IMR-90 (cell line): ENCODE measurements at regions not wholly inside any gene's neighbourhood (a gene's known extent, or its start where the extent isn't known, plus 50 kb on each side); places are given as distances from the start of the nearest gene placed in this dataset.

ENCODE experiments used
- ATAC-seq: fragments of 200-7000 bp; cut with Tn5 transposase; 2 replicates; pipeline ENCODE4 v1.9.1; 2020; ENCODE audit warnings: low read depth, mild to moderate bottlenecking, moderate library complexity
- BruUV-seq: library from RNA; stranded (reverse); fragments of 400-500 nt; replicated peaks from 2 replicates; lab custom pipeline; 2021; lab: Mats Ljungman, UMichigan
- CTCF ChIA-PET: fragments of 300-600 bp; formaldehyde crosslinking; extraction: SDS; loops from one replicate; lab custom pipeline; 2021; ENCODE audit warnings: antibody characterized with exemption; lab: Yijun Ruan, JAX
- POLR2A ChIA-PET: fragments of 300-600 bp; sonication (Branson Sonifier 250); formaldehyde crosslinking; loops from one replicate; lab custom pipeline; 2022; ENCODE audit warnings: antibody characterized with exemption; ENCODE audit not compliant: unreplicated experiment; lab: Charles Lee
- DNase-seq: peaks from one replicate; pipeline ENCODE4 v3.0.0; 2013
- H2AFZ ChIP-seq: replicated peaks from 2 replicates; pipeline ENCODE3; 2013; ENCODE audit warnings: low read length, mild to moderate bottlenecking; ENCODE audit not compliant: poor library complexity
- H2AK5ac ChIP-seq: 2 replicates; pipeline ENCODE4 v1.6.1; 2013; ENCODE audit warnings: low read depth, low read length, inconsistent platforms
- H2AK9ac ChIP-seq: replicated peaks from 2 replicates; pipeline ENCODE3; 2013; ENCODE audit warnings: mild to moderate bottlenecking, low read depth, low read length, moderate library complexity; ENCODE audit not compliant: poor library complexity
- H2BK120ac ChIP-seq: 2 replicates; pipeline ENCODE4 v1.6.1; 2013; ENCODE audit warnings: low read depth, low read length, inconsistent platforms
- H2BK15ac ChIP-seq: 3 replicates; pipeline ENCODE4 v1.6.1; 2013; ENCODE audit warnings: low read depth, low read length, inconsistent platforms
- H2BK20ac ChIP-seq: 2 replicates; pipeline ENCODE4 v1.6.1; 2013; ENCODE audit warnings: low read depth, mild to moderate bottlenecking, inconsistent platforms, low read length, moderate library complexity
- H2BK5ac ChIP-seq: 2 replicates; pipeline ENCODE4 v1.6.1; 2013; ENCODE audit warnings: mild to moderate bottlenecking, low read depth, low read length, inconsistent platforms; ENCODE audit not compliant: poor library complexity, severe bottlenecking
- H3K14ac ChIP-seq: replicated peaks from 2 replicates; pipeline ENCODE4 v1.6.1; 2013; ENCODE audit warnings: low read depth, low read length, inconsistent platforms
- H3K18ac ChIP-seq: 2 replicates; pipeline ENCODE4 v1.6.1; 2013; ENCODE audit warnings: low read depth, low read length, control low read depth
- H3K23ac ChIP-seq: 2 replicates; pipeline ENCODE4 v1.6.1; 2013; ENCODE audit warnings: low read depth, low read length, inconsistent platforms
- H3K27ac ChIP-seq: 2 replicates; pipeline ENCODE4 v1.5.1; 2013; ENCODE audit warnings: mild to moderate bottlenecking, control low read depth, low read length; ENCODE audit not compliant: insufficient read depth
- H3K27me3 ChIP-seq: 2 replicates; pipeline ENCODE4 v1.6.1; 2013; ENCODE audit warnings: low read length; ENCODE audit not compliant: control insufficient read depth, insufficient read depth
- H3K36me3 ChIP-seq: 2 replicates; pipeline ENCODE4 v1.6.1; 2013; ENCODE audit warnings: low read length, mixed read lengths; ENCODE audit not compliant: control insufficient read depth, insufficient read depth
- H3K4ac ChIP-seq: 2 replicates; pipeline ENCODE4 v1.6.1; 2013; ENCODE audit warnings: low read depth, low read length, inconsistent platforms
- H3K4me1 ChIP-seq: 2 replicates; pipeline ENCODE4 v1.6.1; 2013; ENCODE audit warnings: low read length, mixed read lengths; ENCODE audit not compliant: control insufficient read depth, insufficient read depth
- H3K4me2 ChIP-seq: 2 replicates; pipeline ENCODE4 v1.6.1; 2013; ENCODE audit warnings: low read depth, mild to moderate bottlenecking, control low read depth, low read length, moderate library complexity
- H3K4me3 ChIP-seq: 2 replicates; pipeline ENCODE4 v1.5.1; 2013; ENCODE audit warnings: low read depth, mild to moderate bottlenecking, control low read depth, low read length, moderate library complexity; ENCODE audit not compliant: insufficient read depth
- H3K56ac ChIP-seq: 2 replicates; pipeline ENCODE4 v1.6.1; 2013; ENCODE audit warnings: low read length, inconsistent platforms; ENCODE audit not compliant: insufficient read depth; ENCODE audit errors: extremely low read depth
- H3K79me1 ChIP-seq, 2 experiments: 2 replicates each; pipeline ENCODE4 v1.6.1; 2013; ENCODE audit warnings: low read length in 2 of 2, inconsistent platforms in 1 of 2, low read depth in 1 of 2
- H3K9ac ChIP-seq: 2 replicates; pipeline ENCODE4 v1.6.1; 2013; ENCODE audit warnings: low read depth, low read length, control low read depth
- H3K9me1 ChIP-seq: 2 replicates; pipeline ENCODE4 v1.6.1; 2013; ENCODE audit warnings: low read length, inconsistent platforms; ENCODE audit not compliant: insufficient read depth
- H3K9me3 ChIP-seq: 2 replicates; pipeline ENCODE4 v1.6.1; 2013; ENCODE audit warnings: low read length; ENCODE audit not compliant: control insufficient read depth, insufficient read depth
- H4K20me1 ChIP-seq: 2 replicates; pipeline ENCODE4 v1.6.1; 2013; ENCODE audit warnings: low read length, inconsistent platforms; ENCODE audit not compliant: insufficient read depth
- H4K5ac ChIP-seq: 2 replicates; pipeline ENCODE4 v1.6.1; 2013; ENCODE audit warnings: mild to moderate bottlenecking, low read depth, low read length, control low read depth
- H4K8ac ChIP-seq, 2 experiments: 2 replicates each; pipeline ENCODE4 v1.6.1; 2013; ENCODE audit warnings: low read depth in 2 of 2, low read length in 2 of 2, control low read depth in 1 of 2, inconsistent platforms in 1 of 2
- H4K91ac ChIP-seq: 2 replicates; pipeline ENCODE4 v1.6.1; 2013; ENCODE audit warnings: low read depth, low read length, inconsistent platforms; ENCODE audit not compliant: insufficient read depth
- BHLHE40 ChIP-seq: fragments of 150-350 bp; IDR thresholded peaks from 2 replicates; pipeline ENCODE4 v1.6.1; 2016; ENCODE audit warnings: mild to moderate bottlenecking, low read depth, low read length
- CEBPB ChIP-seq: IDR thresholded peaks from 2 replicates; pipeline ENCODE4 v1.6.1; 2012; ENCODE audit warnings: low read depth, low read length, improper control_type of control experiment
- CHD1 ChIP-seq: IDR thresholded peaks from 2 replicates; pipeline ENCODE4 v1.6.1; 2012; ENCODE audit warnings: low read depth, low read length, improper control_type of control experiment
- FOS ChIP-seq: fragments of 150-350 bp; IDR thresholded peaks from 2 replicates; pipeline ENCODE4 v1.6.1; 2016; ENCODE audit warnings: low read depth, low read length
- MAFK ChIP-seq: IDR thresholded peaks from 2 replicates; pipeline ENCODE4 v1.6.1; 2012; ENCODE audit warnings: low read depth, low read length, improper control_type of control experiment
- MAZ ChIP-seq: IDR thresholded peaks from 2 replicates; pipeline ENCODE4 v1.6.1; 2012; ENCODE audit warnings: low read depth, mild to moderate bottlenecking, low read length, improper control_type of control experiment, moderate library complexity, borderline replicate concordance
- MXI1 ChIP-seq: IDR thresholded peaks from 2 replicates; pipeline ENCODE4 v1.6.1; 2012; ENCODE audit warnings: low read depth, mild to moderate bottlenecking, low read length, moderate library complexity, borderline replicate concordance
- NFE2L2 ChIP-seq: fragments of 150-350 bp; IDR thresholded peaks from 2 replicates; pipeline ENCODE4 v1.6.1; 2016; ENCODE audit warnings: low read depth, mild to moderate bottlenecking, low read length
- RAD21 ChIP-seq: IDR thresholded peaks from 2 replicates; pipeline ENCODE4 v1.6.1; 2012; ENCODE audit warnings: low read length, improper control_type of control experiment
- RCOR1 ChIP-seq: IDR thresholded peaks from 2 replicates; pipeline ENCODE4 v1.6.1; 2012; ENCODE audit warnings: mild to moderate bottlenecking, low read length, improper control_type of control experiment; ENCODE audit not compliant: insufficient replicate concordance
- RFX5 ChIP-seq: IDR thresholded peaks from 2 replicates; pipeline ENCODE4 v1.8.0; 2012; ENCODE audit warnings: low read depth, mild to moderate bottlenecking, low read length, moderate library complexity
- SMC3 ChIP-seq: fragments of 150-350 bp; IDR thresholded peaks from 2 replicates; pipeline ENCODE4 v1.6.1; 2016; ENCODE audit warnings: low read depth, mild to moderate bottlenecking, antibody characterized with exemption, low read length, moderate library complexity
- WGBS, 2 experiments: methylation state at CpG; one replicate each; pipeline versions ENCODE4 v1.1.5 to v1.1.7; 2013; ENCODE audit warnings: missing lambda C conversion rate in 2 of 2; ENCODE audit not compliant: insufficient read length in 1 of 2; ENCODE audit errors: extremely low coverage in 2 of 2; 5-methylcytosine and 5-hydroxymethylcytosine counted together
- dilution Hi-C: fragments of 300-500 bp; cut with HindIII; formaldehyde crosslinking; loops from one replicate; pipeline ENCODE4 v1.14.3; 2018; ENCODE audit warnings: low sequenced_read_pairs; ENCODE audit not compliant: unreplicated experiment
- in situ Hi-C: fragments of 300-500 bp; cut with MboI; formaldehyde crosslinking; loops from 3 replicates; pipeline ENCODE4 v1.14.3; 2019; ENCODE audit warnings: low sequenced_read_pairs, inconsistent platforms, mixed read lengths
- intact Hi-C: fragments of 100-400 bp; cut with micrococcal nuclease; formaldehyde crosslinking; loops from 2 replicates; pipeline ENCODE4 v1.10.0; 2022
- TF ChIP-seq, protein P1 (sequence below): fragments of 150-350 bp; IDR thresholded peaks from 2 replicates; pipeline ENCODE4 v1.6.1; 2017; ENCODE audit warnings: mild to moderate bottlenecking, antibody characterized with exemption, low read length, low read depth
- TF ChIP-seq, protein P2 (sequence below): conservative IDR thresholded peaks from 2 replicates; pipeline ENCODE4 v1.5.1; 2012; ENCODE audit warnings: mild to moderate bottlenecking, low read depth, low read length, improper control_type of control experiment
- TF ChIP-seq, protein P3 (sequence below): fragments of 150-350 bp; IDR thresholded peaks from 2 replicates; pipeline ENCODE4 v1.6.1; 2016; ENCODE audit warnings: low read depth, mild to moderate bottlenecking, low read length, moderate library complexity, borderline replicate concordance

DNA sequence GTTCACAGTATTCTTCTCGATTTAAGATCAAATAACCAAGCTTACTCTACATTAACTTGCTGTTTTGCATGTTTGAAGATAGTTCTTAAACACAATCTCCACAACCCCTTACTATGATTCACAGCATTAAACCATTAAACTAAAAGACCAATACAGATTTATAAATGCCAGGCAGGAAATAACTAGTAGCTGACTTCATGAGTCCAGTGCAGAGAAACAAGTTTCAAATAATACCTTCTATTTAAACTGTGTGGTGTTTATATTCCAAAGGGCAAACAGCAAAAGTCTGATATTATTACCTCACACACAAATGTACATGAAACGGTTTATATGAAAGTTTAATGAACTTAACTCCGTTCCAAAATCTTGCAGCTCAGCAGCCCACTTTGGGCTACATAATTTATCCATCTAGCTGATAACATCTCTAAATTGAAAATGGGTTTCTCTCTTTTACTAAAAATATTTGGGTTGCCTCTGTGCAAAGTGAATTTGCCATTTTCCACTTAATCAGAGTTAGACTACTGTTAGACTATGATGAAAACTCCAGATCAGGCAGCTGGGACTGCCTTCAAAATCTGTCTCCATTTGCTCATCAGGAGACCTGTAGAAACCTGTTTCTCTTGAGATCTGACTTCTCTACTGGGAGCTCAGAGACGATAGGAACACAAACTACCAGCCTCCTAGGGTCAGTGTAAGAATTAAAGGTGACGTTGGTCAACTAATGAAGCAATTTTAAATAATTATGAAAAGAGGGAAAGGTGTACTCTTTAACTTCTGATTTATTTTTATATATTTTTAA is 287.3 kb downstream of the FZD1 start:
- Histone ChIP-seq H3K9ac (no peak overlapping the region), H4K8ac (no peak overlapping the region), H3K14ac (no peak overlapping the region), H3K4ac (no peak overlapping the region), H3K56ac (no peak overlapping the region), H2BK120ac (no peak overlapping the region), H3K9me3 (no peaks in the 10 kb centered on the region), H2AFZ (no peak overlapping the region), H2BK15ac (no peak overlapping the region), H3K36me3 (no peaks in the 10 kb centered on the region), H3K27ac (no peak overlapping the region), H2AK9ac (no peak overlapping the region), H4K91ac (no peak overlapping the region), H3K4me2 (no peak overlapping the region), H3K27me3 (no peaks in the 10 kb centered on the region), H3K79me1 (no peaks in the 10 kb centered on the region), H4K5ac (no peak overlapping the region), H3K4me3 (no peak overlapping the region), H3K18ac (no peak overlapping the region), H3K9me1 (no peaks in the 10 kb centered on the region), H2AK5ac (no peak overlapping the region), H3K4me1 (no peaks in the 10 kb centered on the region), H4K20me1 (no peaks in the 10 kb centered on the region), H2BK5ac (no peak overlapping the region), H3K23ac (no peak overlapping the region), H2BK20ac (no peak overlapping the region)
- POLR2A ChIA-PET: no interaction called here
- CTCF ChIA-PET: no interaction called here
- no TSS peak for BruUV-seq
- WGBS, 2 experiments: no CpG with 5 or more reads among the region's 5 CpGs
- peak; percentile 8 for DNase-seq
- TF ChIP-seq, protein P1, sequence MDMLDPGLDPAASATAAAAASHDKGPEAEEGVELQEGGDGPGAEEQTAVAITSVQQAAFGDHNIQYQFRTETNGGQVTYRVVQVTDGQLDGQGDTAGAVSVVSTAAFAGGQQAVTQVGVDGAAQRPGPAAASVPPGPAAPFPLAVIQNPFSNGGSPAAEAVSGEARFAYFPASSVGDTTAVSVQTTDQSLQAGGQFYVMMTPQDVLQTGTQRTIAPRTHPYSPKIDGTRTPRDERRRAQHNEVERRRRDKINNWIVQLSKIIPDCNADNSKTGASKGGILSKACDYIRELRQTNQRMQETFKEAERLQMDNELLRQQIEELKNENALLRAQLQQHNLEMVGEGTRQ: no peak
- no peak for TF ChIP-seq MAZ
- TF ChIP-seq RFX5: no peak
- TF ChIP-seq, protein P2, sequence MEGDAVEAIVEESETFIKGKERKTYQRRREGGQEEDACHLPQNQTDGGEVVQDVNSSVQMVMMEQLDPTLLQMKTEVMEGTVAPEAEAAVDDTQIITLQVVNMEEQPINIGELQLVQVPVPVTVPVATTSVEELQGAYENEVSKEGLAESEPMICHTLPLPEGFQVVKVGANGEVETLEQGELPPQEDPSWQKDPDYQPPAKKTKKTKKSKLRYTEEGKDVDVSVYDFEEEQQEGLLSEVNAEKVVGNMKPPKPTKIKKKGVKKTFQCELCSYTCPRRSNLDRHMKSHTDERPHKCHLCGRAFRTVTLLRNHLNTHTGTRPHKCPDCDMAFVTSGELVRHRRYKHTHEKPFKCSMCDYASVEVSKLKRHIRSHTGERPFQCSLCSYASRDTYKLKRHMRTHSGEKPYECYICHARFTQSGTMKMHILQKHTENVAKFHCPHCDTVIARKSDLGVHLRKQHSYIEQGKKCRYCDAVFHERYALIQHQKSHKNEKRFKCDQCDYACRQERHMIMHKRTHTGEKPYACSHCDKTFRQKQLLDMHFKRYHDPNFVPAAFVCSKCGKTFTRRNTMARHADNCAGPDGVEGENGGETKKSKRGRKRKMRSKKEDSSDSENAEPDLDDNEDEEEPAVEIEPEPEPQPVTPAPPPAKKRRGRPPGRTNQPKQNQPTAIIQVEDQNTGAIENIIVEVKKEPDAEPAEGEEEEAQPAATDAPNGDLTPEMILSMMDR: no peak
- no peak for TF ChIP-seq RCOR1
- TF ChIP-seq SMC3: no peak
- TF ChIP-seq CHD1: no peak
- TF ChIP-seq NFE2L2: no peak
- TF ChIP-seq RAD21: no peak
- TF ChIP-seq MAFK: no peak
- TF ChIP-seq, protein P3, sequence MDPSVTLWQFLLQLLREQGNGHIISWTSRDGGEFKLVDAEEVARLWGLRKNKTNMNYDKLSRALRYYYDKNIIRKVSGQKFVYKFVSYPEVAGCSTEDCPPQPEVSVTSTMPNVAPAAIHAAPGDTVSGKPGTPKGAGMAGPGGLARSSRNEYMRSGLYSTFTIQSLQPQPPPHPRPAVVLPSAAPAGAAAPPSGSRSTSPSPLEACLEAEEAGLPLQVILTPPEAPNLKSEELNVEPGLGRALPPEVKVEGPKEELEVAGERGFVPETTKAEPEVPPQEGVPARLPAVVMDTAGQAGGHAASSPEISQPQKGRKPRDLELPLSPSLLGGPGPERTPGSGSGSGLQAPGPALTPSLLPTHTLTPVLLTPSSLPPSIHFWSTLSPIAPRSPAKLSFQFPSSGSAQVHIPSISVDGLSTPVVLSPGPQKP: no peak
- TF ChIP-seq MXI1: no peak
- TF ChIP-seq BHLHE40: no peak
- TF ChIP-seq FOS: no peak
- no peak for TF ChIP-seq CEBPB
- dilution Hi-C loops (no loop called here), in situ Hi-C loops (no loop called here), intact Hi-C loops (no loop called here)
- ATAC-seq: no peak
